ENCODE measurements at regions not wholly inside any gene's neighbourhood (a gene's known extent, or its start where the extent isn't known, plus 50 kb on each side); places are given as distances from the start of the nearest gene placed in this dataset.

GRCh38 chr10:131678171-131678570, 222.6 kb upstream of the PPP2R2D start:
- Histone ChIP-seq H3K4me3 (ENCODE audit: low read length) (no peak overlapping the region), H3K27me3 (ENCODE audit: control insufficient read depth, insufficient read depth, low read length) (peaks cover 15% of the 10 kb centered on the region), H3K36me3 (ENCODE audit: control insufficient read depth, low read depth, low read length) (no peaks in the 10 kb centered on the region), H3K27ac (ENCODE audit: low read length) (no peak overlapping the region), H3K9ac (ENCODE audit: low read length) (no peak overlapping the region), H3K4me1 (ENCODE audit: control insufficient read depth, low read depth, low read length) (peaks cover 21% of the 10 kb centered on the region), H3K9me3 (ENCODE audit: control insufficient read depth, low read depth, low read length) (no peaks in the 10 kb centered on the region)

GRCh38 chr10:131678613-131679012, 222.2 kb upstream of the PPP2R2D start:
- Histone ChIP-seq H3K27me3 (ENCODE audit: control insufficient read depth, insufficient read depth, low read length) (peaks cover 15% of the 10 kb centered on the region), H3K4me3 (ENCODE audit: low read length) (no peak overlapping the region), H3K9me3 (ENCODE audit: control insufficient read depth, low read depth, low read length) (no peaks in the 10 kb centered on the region), H3K4me1 (ENCODE audit: control insufficient read depth, low read depth, low read length) (peaks cover 21% of the 10 kb centered on the region), H3K9ac (ENCODE audit: low read length) (no peak overlapping the region), H3K27ac (ENCODE audit: low read length) (no peak overlapping the region), H3K36me3 (ENCODE audit: control insufficient read depth, low read depth, low read length) (no peaks in the 10 kb centered on the region)

GRCh38 chr10:131679926-131680325, 220.9 kb upstream of the PPP2R2D start:
- H3K9ac ChIP-seq (ENCODE audit: low read length) = no peak overlapping the region
- peaks cover 15% of the 10 kb centered on the region for H3K27me3 ChIP-seq (ENCODE audit: control insufficient read depth, insufficient read depth, low read length)
- H3K4me1 ChIP-seq (ENCODE audit: control insufficient read depth, low read depth, low read length) = peaks cover 21% of the 10 kb centered on the region
- no peaks in the 10 kb centered on the region for H3K9me3 ChIP-seq (ENCODE audit: control insufficient read depth, low read depth, low read length)
- H3K27ac ChIP-seq (ENCODE audit: low read length) = no peak overlapping the region
- no peak overlapping the region for H3K4me3 ChIP-seq (ENCODE audit: low read length)
- H3K36me3 ChIP-seq (ENCODE audit: control insufficient read depth, low read depth, low read length) = no peaks in the 10 kb centered on the region

GRCh38 chr10:131681122-131681521, 219.7 kb upstream of the PPP2R2D start:
- no peak overlapping the region for H3K4me3 ChIP-seq (ENCODE audit: low read length)
- no peaks in the 10 kb centered on the region for H3K36me3 ChIP-seq (ENCODE audit: control insufficient read depth, low read depth, low read length)
- H3K9ac ChIP-seq (ENCODE audit: low read length) = no peak overlapping the region
- no peak overlapping the region for H3K27ac ChIP-seq (ENCODE audit: low read length)
- H3K9me3 ChIP-seq (ENCODE audit: control insufficient read depth, low read depth, low read length) = no peaks in the 10 kb centered on the region
- H3K27me3 ChIP-seq (ENCODE audit: control insufficient read depth, insufficient read depth, low read length) = peaks cover 3% of the 10 kb centered on the region
- H3K4me1 ChIP-seq (ENCODE audit: control insufficient read depth, low read depth, low read length) = peaks cover 14% of the 10 kb centered on the region

GRCh38 chr10:131681656-131682055, 219.2 kb upstream of the PPP2R2D start:
- H3K27ac ChIP-seq (ENCODE audit: low read length) = no peak overlapping the region
- no peaks in the 10 kb centered on the region for H3K9me3 ChIP-seq (ENCODE audit: control insufficient read depth, low read depth, low read length)
- no peaks in the 10 kb centered on the region for H3K36me3 ChIP-seq (ENCODE audit: control insufficient read depth, low read depth, low read length)
- H3K27me3 ChIP-seq (ENCODE audit: control insufficient read depth, insufficient read depth, low read length) = no peaks in the 10 kb centered on the region
- H3K4me1 ChIP-seq (ENCODE audit: control insufficient read depth, low read depth, low read length) = peaks cover 12% of the 10 kb centered on the region
- no peak overlapping the region for H3K9ac ChIP-seq (ENCODE audit: low read length)
- no peak overlapping the region for H3K4me3 ChIP-seq (ENCODE audit: low read length)

- Histone ChIP-seq H3K9ac (ENCODE audit: low read length) (no peak overlapping the region), H3K27me3 (ENCODE audit: control insufficient read depth, insufficient read depth, low read length) (no peaks in the 10 kb centered on the region), H3K4me1 (ENCODE audit: control insufficient read depth, low read depth, low read length) (peaks cover 13% of the 10 kb centered on the region), H3K9me3 (ENCODE audit: control insufficient read depth, low read depth, low read length) (no peaks in the 10 kb centered on the region), H3K27ac (ENCODE audit: low read length) (no peak overlapping the region), H3K36me3 (ENCODE audit: control insufficient read depth, low read depth, low read length) (no peaks in the 10 kb centered on the region), H3K4me3 (ENCODE audit: low read length) (no peak overlapping the region)
Observed at GRCh38 chr10:131682271-131682962, 218.4 kb upstream of the PPP2R2D start.

GRCh38 chr10:131683281-131683861, 217.4 kb upstream of the PPP2R2D start:
- Histone ChIP-seq H3K9ac (ENCODE audit: low read length) (no peak overlapping the region), H3K36me3 (ENCODE audit: control insufficient read depth, low read depth, low read length) (no peaks in the 10 kb centered on the region), H3K4me1 (ENCODE audit: control insufficient read depth, low read depth, low read length) (peaks cover 9% of the 10 kb centered on the region), H3K27ac (ENCODE audit: low read length) (no peak overlapping the region), H3K27me3 (ENCODE audit: control insufficient read depth, insufficient read depth, low read length) (no peaks in the 10 kb centered on the region), H3K9me3 (ENCODE audit: control insufficient read depth, low read depth, low read length) (no peaks in the 10 kb centered on the region), H3K4me3 (ENCODE audit: low read length) (no peak overlapping the region)

GRCh38 chr10:131683941-131684340, 216.9 kb upstream of the PPP2R2D start:
- no peaks in the 10 kb centered on the region for H3K9me3 ChIP-seq (ENCODE audit: control insufficient read depth, low read depth, low read length)
- no peaks in the 10 kb centered on the region for H3K27me3 ChIP-seq (ENCODE audit: control insufficient read depth, insufficient read depth, low read length)
- no peaks in the 10 kb centered on the region for H3K36me3 ChIP-seq (ENCODE audit: control insufficient read depth, low read depth, low read length)
- no peak overlapping the region for H3K9ac ChIP-seq (ENCODE audit: low read length)
- peaks cover 9% of the 10 kb centered on the region for H3K4me1 ChIP-seq (ENCODE audit: control insufficient read depth, low read depth, low read length)
- no peak overlapping the region for H3K27ac ChIP-seq (ENCODE audit: low read length)
- H3K4me3 ChIP-seq (ENCODE audit: low read length) = no peak overlapping the region

GRCh38 chr10:131685007-131685406, 215.8 kb upstream of the PPP2R2D start:
- Histone ChIP-seq H3K27ac (ENCODE audit: low read length) (no peak overlapping the region), H3K9ac (ENCODE audit: low read length) (no peak overlapping the region), H3K4me3 (ENCODE audit: low read length) (no peak overlapping the region), H3K27me3 (ENCODE audit: control insufficient read depth, insufficient read depth, low read length) (no peaks in the 10 kb centered on the region), H3K4me1 (ENCODE audit: control insufficient read depth, low read depth, low read length) (peaks cover 9% of the 10 kb centered on the region), H3K9me3 (ENCODE audit: control insufficient read depth, low read depth, low read length) (no peaks in the 10 kb centered on the region), H3K36me3 (ENCODE audit: control insufficient read depth, low read depth, low read length) (no peaks in the 10 kb centered on the region)

GRCh38 chr10:131685576-131685975, 215.2 kb upstream of the PPP2R2D start:
- Histone ChIP-seq H3K9me3 (ENCODE audit: control insufficient read depth, low read depth, low read length) (no peaks in the 10 kb centered on the region), H3K36me3 (ENCODE audit: control insufficient read depth, low read depth, low read length) (no peaks in the 10 kb centered on the region), H3K27me3 (ENCODE audit: control insufficient read depth, insufficient read depth, low read length) (no peaks in the 10 kb centered on the region), H3K27ac (ENCODE audit: low read length) (no peak overlapping the region), H3K4me1 (ENCODE audit: control insufficient read depth, low read depth, low read length) (peaks cover 9% of the 10 kb centered on the region), H3K9ac (ENCODE audit: low read length) (no peak overlapping the region), H3K4me3 (ENCODE audit: low read length) (no peak overlapping the region)

- no peak overlapping the region for H3K9ac ChIP-seq (ENCODE audit: low read length)
Observed at GRCh38 chr10:131686781-131687420, 213.9 kb upstream of the PPP2R2D start.

GRCh38 chr10:131688304-131688703, 212.5 kb upstream of the PPP2R2D start:
- Histone ChIP-seq H3K4me1 (ENCODE audit: control insufficient read depth, low read depth, low read length) (peaks cover 9% of the 10 kb centered on the region), H3K36me3 (ENCODE audit: control insufficient read depth, low read depth, low read length) (no peaks in the 10 kb centered on the region), H3K4me3 (ENCODE audit: low read length) (no peak overlapping the region), H3K9me3 (ENCODE audit: control insufficient read depth, low read depth, low read length) (no peaks in the 10 kb centered on the region), H3K9ac (ENCODE audit: low read length) (no peak overlapping the region), H3K27me3 (ENCODE audit: control insufficient read depth, insufficient read depth, low read length) (no peaks in the 10 kb centered on the region), H3K27ac (ENCODE audit: low read length) (no peak overlapping the region)

More at GRCh38 chr10:131686781-131687420, 213.9 kb upstream of the PPP2R2D start:
- H3K27ac ChIP-seq (ENCODE audit: low read length) = no peak overlapping the region
- no peaks in the 10 kb centered on the region for H3K9me3 ChIP-seq (ENCODE audit: control insufficient read depth, low read depth, low read length)
- no peak overlapping the region for H3K4me3 ChIP-seq (ENCODE audit: low read length)
- H3K27me3 ChIP-seq (ENCODE audit: control insufficient read depth, insufficient read depth, low read length) = no peaks in the 10 kb centered on the region
- peaks cover 9% of the 10 kb centered on the region for H3K4me1 ChIP-seq (ENCODE audit: control insufficient read depth, low read depth, low read length)
- H3K36me3 ChIP-seq (ENCODE audit: control insufficient read depth, low read depth, low read length) = no peaks in the 10 kb centered on the region

Data from iPS-18a (cell line).